Progenitor cell of endocrine pancreas (in vitro differentiated cells): ENCODE measurements at regions not wholly inside any gene's neighbourhood (a gene's known extent, or its start where the extent isn't known, plus 50 kb on each side); places are given as distances from the start of the nearest gene placed in this dataset.

ENCODE experiments used
- DNase-seq: peaks from one replicate; pipeline ENCODE4 v3.0.0; 2021; ENCODE audit warnings: low spot score; ENCODE audit not compliant: unreplicated experiment
- H3K27ac Mint-ChIP-seq: 2 replicates; pipeline ENCODE4 v1.8.0; 2021; ENCODE audit warnings: mild to moderate bottlenecking, moderate library complexity, mixed read lengths
- H3K27me3 Mint-ChIP-seq: 2 replicates; pipeline ENCODE4 v1.8.0; 2021; ENCODE audit warnings: mixed read lengths
- H3K36me3 Mint-ChIP-seq: 2 replicates; pipeline ENCODE4 v1.8.0; 2022; ENCODE audit warnings: mixed read lengths; ENCODE audit not compliant: insufficient read depth
- H3K4me1 Mint-ChIP-seq: 2 replicates; pipeline ENCODE4 v1.8.0; 2021; ENCODE audit warnings: low read depth, mixed read lengths
- H3K4me3 Mint-ChIP-seq: 2 replicates; pipeline ENCODE4 v1.8.0; 2021; ENCODE audit warnings: low read depth, mild to moderate bottlenecking, moderate library complexity, mixed read lengths
- H3K9me3 Mint-ChIP-seq: 2 replicates; pipeline ENCODE4 v1.8.0; 2021; ENCODE audit warnings: low read depth, mixed read lengths
- CTCF ChIP-seq: fragments of 200-600 bp; sonication (generic); IDR thresholded peaks from one replicate; pipeline ENCODE4 v1.5.0; 2021; ENCODE audit warnings: antibody characterized with exemption, mild to moderate bottlenecking; ENCODE audit not compliant: unreplicated experiment

GRCh38 chr1:83095570-83095969, 903.4 kb downstream of the TTLL7 start:
- peaks cover 9% of the 10 kb centered on the region for H3K9me3 Mint-ChIP-seq
- no peak for TF ChIP-seq CTCF
- H3K36me3 Mint-ChIP-seq: peaks cover 2% of the 10 kb centered on the region

GRCh38 chr1:83090195-83090594, 908.7 kb downstream of the TTLL7 start:
- no peak overlapping the region for H3K4me3 Mint-ChIP-seq
- H3K27me3 Mint-ChIP-seq: no peaks in the 10 kb centered on the region
- H3K36me3 Mint-ChIP-seq: peaks cover under 1% of the 10 kb centered on the region
- no peak for TF ChIP-seq CTCF
- DNase-seq: no peak
- peaks cover 1% of the 10 kb centered on the region for H3K9me3 Mint-ChIP-seq
- H3K4me1 Mint-ChIP-seq: peaks cover 4% of the 10 kb centered on the region
- H3K27ac Mint-ChIP-seq: no peak overlapping the region

More at GRCh38 chr1:83095570-83095969, 903.4 kb downstream of the TTLL7 start:
- Mint-ChIP-seq H3K4me3 (no peak overlapping the region), H3K27me3 (no peaks in the 10 kb centered on the region), H3K27ac (no peak overlapping the region), H3K4me1 (peaks cover 3% of the 10 kb centered on the region)
- DNase-seq: no peak

- no peaks in the 10 kb centered on the region for H3K9me3 Mint-ChIP-seq
- H3K4me1 Mint-ChIP-seq: peaks cover 4% of the 10 kb centered on the region
- no peaks in the 10 kb centered on the region for H3K36me3 Mint-ChIP-seq
- TF ChIP-seq CTCF: no peak
- H3K27ac Mint-ChIP-seq: no peak overlapping the region
- H3K27me3 Mint-ChIP-seq: no peaks in the 10 kb centered on the region
- H3K4me3 Mint-ChIP-seq: no peak overlapping the region
- no peak for DNase-seq
Measured at GRCh38 chr1:83087851-83088250, 911.1 kb downstream of the TTLL7 start.

GRCh38 chr1:83086986-83087512, 911.9 kb downstream of the TTLL7 start:
- Mint-ChIP-seq H3K9me3 (no peaks in the 10 kb centered on the region), H3K36me3 (no peaks in the 10 kb centered on the region), H3K27ac (no peak overlapping the region), H3K4me3 (no peak overlapping the region), H3K27me3 (no peaks in the 10 kb centered on the region), H3K4me1 (peaks cover 4% of the 10 kb centered on the region)
- no peak for DNase-seq
- no peak for TF ChIP-seq CTCF

GRCh38 chr1:83086346-83086745, 912.6 kb downstream of the TTLL7 start:
- Mint-ChIP-seq H3K9me3 (no peaks in the 10 kb centered on the region), H3K4me3 (no peak overlapping the region), H3K27ac (no peak overlapping the region), H3K4me1 (peaks cover 4% of the 10 kb centered on the region), H3K36me3 (no peaks in the 10 kb centered on the region), H3K27me3 (no peaks in the 10 kb centered on the region)
- no peak for DNase-seq
- TF ChIP-seq CTCF: no peak
